Calu3 (cell line): ENCODE measurements at regions not wholly inside any gene's neighbourhood (a gene's known extent, or its start where the extent isn't known, plus 50 kb on each side); places are given as distances from the start of the nearest gene placed in this dataset.

Experiments
- BruUV-seq: library from RNA; stranded (reverse); fragments of 400-500 nt; replicated peaks from 2 replicates; lab custom pipeline; 2021; lab: Mats Ljungman, UMichigan
- CTCF ChIA-PET: fragments of 300-600 bp; sonication (Branson Sonifier 250); formaldehyde crosslinking; loops from one replicate; lab custom pipeline; 2022; ENCODE audit warnings: antibody characterized with exemption; lab: Charles Lee
- DNase-seq: peaks from one replicate; pipeline ENCODE4 v3.0.0; 2022
- H3K27ac Mint-ChIP-seq: one replicate; pipeline ENCODE4 v1.8.0; 2022; ENCODE audit warnings: mixed read lengths; ENCODE audit not compliant: unreplicated experiment
- H3K27me3 Mint-ChIP-seq: one replicate; pipeline ENCODE4 v1.8.0; 2022; ENCODE audit warnings: mixed read lengths; ENCODE audit not compliant: unreplicated experiment
- H3K36me3 Mint-ChIP-seq: one replicate; pipeline ENCODE4 v1.8.0; 2022; ENCODE audit warnings: mild to moderate bottlenecking, moderate library complexity, mixed read lengths; ENCODE audit not compliant: insufficient read depth, unreplicated experiment
- H3K4me1 Mint-ChIP-seq: one replicate; pipeline ENCODE4 v1.8.0; 2022; ENCODE audit warnings: mild to moderate bottlenecking, low read depth, mixed read lengths; ENCODE audit not compliant: unreplicated experiment
- H3K4me3 Mint-ChIP-seq: one replicate; pipeline ENCODE4 v1.8.0; 2022; ENCODE audit warnings: mild to moderate bottlenecking, low read depth, moderate library complexity, mixed read lengths; ENCODE audit not compliant: unreplicated experiment
- H3K9me3 Mint-ChIP-seq: one replicate; pipeline ENCODE4 v1.8.0; 2022; ENCODE audit warnings: low read depth, mixed read lengths; ENCODE audit not compliant: unreplicated experiment
- intact Hi-C: fragments of 100-400 bp; cut with micrococcal nuclease; formaldehyde crosslinking; loops from one replicate; pipeline ENCODE4 v1.10.0; 2022; ENCODE audit not compliant: unreplicated experiment
- TF ChIP-seq, protein P1 (sequence below): fragments of 200-600 bp; IDR thresholded peaks from one replicate; pipeline ENCODE4 v1.8.0; 2022; ENCODE audit warnings: antibody characterized with exemption; ENCODE audit not compliant: unreplicated experiment

DNA sequence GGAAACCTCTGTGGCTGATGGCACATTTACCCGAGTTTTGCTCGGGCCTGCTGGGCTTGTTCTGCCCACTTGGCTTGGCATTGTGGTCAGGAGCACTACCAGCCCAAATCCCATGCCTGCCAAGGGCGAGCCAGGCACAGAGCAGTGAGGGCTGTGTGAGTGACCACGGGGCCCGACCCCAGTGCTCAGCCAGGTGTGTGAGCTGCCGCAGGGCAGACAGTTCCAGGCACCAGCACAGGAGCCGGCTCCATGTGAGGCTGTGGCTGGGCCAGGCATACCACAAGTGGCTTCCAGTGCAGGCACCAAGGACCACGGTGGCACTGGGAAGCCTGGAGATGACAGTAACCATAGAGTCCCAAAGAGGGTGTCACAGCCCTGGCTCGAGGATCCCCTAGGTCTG lies 1225.5 kb upstream of the GJE1 start:
- DNase-seq = no peak
- Mint-ChIP-seq H3K27ac (no peak overlapping the region), H3K36me3 (no peaks in the 10 kb centered on the region), H3K9me3 (no peaks in the 10 kb centered on the region), H3K4me3 (no peak overlapping the region), H3K27me3 (no peaks in the 10 kb centered on the region), H3K4me1 (no peaks in the 10 kb centered on the region)
- no TSS peak for BruUV-seq
- CTCF ChIA-PET = no interaction called here
- TF ChIP-seq, protein P1, sequence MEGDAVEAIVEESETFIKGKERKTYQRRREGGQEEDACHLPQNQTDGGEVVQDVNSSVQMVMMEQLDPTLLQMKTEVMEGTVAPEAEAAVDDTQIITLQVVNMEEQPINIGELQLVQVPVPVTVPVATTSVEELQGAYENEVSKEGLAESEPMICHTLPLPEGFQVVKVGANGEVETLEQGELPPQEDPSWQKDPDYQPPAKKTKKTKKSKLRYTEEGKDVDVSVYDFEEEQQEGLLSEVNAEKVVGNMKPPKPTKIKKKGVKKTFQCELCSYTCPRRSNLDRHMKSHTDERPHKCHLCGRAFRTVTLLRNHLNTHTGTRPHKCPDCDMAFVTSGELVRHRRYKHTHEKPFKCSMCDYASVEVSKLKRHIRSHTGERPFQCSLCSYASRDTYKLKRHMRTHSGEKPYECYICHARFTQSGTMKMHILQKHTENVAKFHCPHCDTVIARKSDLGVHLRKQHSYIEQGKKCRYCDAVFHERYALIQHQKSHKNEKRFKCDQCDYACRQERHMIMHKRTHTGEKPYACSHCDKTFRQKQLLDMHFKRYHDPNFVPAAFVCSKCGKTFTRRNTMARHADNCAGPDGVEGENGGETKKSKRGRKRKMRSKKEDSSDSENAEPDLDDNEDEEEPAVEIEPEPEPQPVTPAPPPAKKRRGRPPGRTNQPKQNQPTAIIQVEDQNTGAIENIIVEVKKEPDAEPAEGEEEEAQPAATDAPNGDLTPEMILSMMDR = no peak
- intact Hi-C loops = no loop called here

- intact Hi-C loops = no loop called here
- Mint-ChIP-seq H3K4me1 (no peaks in the 10 kb centered on the region), H3K27ac (no peak overlapping the region), H3K4me3 (no peak overlapping the region), H3K36me3 (no peaks in the 10 kb centered on the region), H3K9me3 (peaks cover 4% of the 10 kb centered on the region), H3K27me3 (no peaks in the 10 kb centered on the region)
- no peak for DNase-seq
- BruUV-seq = no TSS peak
- CTCF ChIA-PET = no interaction called here
- TF ChIP-seq, protein P1 = no peak
Measured at GRCh38 chr6:140905724-140906123, 1227.0 kb upstream of the GJE1 start.

DNA sequence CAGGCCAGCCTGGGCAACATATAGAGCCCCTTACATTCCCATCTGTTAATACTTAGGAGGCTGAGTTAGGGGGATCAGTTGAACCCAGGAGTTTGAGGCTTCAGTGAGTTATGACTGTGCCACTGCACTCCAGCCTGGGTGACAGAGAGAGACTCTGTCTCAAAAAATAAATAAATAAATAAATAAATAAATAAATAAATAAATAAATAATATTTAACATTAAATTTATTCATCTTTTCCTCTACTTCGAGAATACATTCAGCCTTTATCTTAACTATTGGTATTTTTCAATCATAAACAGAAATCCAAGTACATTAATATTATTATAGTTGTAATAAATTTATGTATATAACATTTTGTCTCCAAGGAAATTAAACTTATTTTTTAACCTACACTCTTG lies 1227.7 kb upstream of the GJE1 start:
- Mint-ChIP-seq H3K27me3 (no peaks in the 10 kb centered on the region), H3K36me3 (no peaks in the 10 kb centered on the region), H3K27ac (no peak overlapping the region), H3K4me3 (no peak overlapping the region), H3K9me3 (peaks cover 4% of the 10 kb centered on the region), H3K4me1 (no peaks in the 10 kb centered on the region)
- CTCF ChIA-PET = no interaction called here
- BruUV-seq = no TSS peak
- intact Hi-C loops = no loop called here
- no peak for DNase-seq
- TF ChIP-seq, protein P1 = no peak

- H3K4me1 Mint-ChIP-seq = no peaks in the 10 kb centered on the region
- intact Hi-C loops = no loop called here
- TF ChIP-seq, protein P1 = no peak
- no peak overlapping the region for H3K27ac Mint-ChIP-seq
- no TSS peak for BruUV-seq
- H3K27me3 Mint-ChIP-seq = no peaks in the 10 kb centered on the region
- CTCF ChIA-PET = no interaction called here
- no peaks in the 10 kb centered on the region for H3K36me3 Mint-ChIP-seq
- no peak for DNase-seq
- no peak overlapping the region for H3K4me3 Mint-ChIP-seq
- H3K9me3 Mint-ChIP-seq = peaks cover 13% of the 10 kb centered on the region
Measured at GRCh38 chr6:140897804-140898573, 1234.7 kb upstream of the GJE1 start.
